ENCODE measurements at regions not wholly inside any gene's neighbourhood (a gene's known extent, or its start where the extent isn't known, plus 50 kb on each side); places are given as distances from the start of the nearest gene placed in this dataset.
A peak's percentile ranks its signal among the peaks of the same experiment; 100 is the strongest.
"Not testable (repeated sequence)": the region's sequence is repeated elsewhere in the genome, so short reads cannot be mapped to it uniquely, and the experiment has no call there.

DNA sequence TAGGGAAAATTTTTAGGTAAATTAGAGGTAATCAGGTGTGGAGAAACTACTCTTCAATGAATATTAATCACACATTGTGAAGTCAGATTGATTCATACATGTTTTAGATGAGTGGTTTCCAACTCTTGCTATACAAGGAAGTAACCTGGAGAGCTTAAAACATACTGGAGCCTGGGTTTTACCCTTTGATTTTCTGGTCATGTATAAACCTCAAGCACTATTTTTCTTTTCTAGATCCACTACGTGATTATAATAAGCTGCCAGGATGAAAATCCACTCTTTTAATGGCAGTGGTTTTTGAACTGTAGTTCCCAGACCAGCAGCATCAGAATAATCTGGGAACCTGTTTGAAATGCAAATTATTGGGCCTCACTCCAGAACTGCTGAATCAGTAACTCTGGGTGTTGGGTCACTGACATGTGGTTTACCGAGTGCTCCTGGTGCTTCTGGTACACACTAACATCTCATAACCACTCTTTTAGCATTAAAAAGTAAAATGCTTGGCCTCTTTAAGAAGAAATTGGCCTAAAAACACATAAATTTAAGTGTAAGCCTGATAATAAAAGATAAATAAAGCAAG lies 63.4 kb downstream of the DCAF12L1 start:
- DNase-seq: peak in 1 of 58 donors; percentile 1

DNA sequence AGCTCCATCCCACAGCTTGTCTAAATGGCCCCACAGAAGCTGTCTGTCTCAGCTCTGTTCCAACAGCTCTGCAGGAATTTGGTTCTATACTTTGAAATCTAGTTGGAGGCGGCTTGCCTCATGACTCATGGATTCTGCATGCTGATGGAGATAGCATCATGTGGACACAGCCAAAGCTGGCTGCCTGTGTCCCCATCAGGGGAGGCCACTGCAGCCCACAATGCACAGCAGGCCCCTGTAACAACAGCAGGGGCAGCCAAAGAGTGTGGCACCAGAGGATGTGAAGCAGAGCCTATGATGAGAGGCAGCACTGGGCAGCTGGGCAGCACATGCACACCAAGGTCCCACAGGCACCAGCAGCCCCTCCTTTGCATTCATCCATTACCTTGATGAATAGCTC lies 67.2 kb downstream of the DCAF12L1 start:
- no peak for DNase-seq

GRCh38 chrX:126481916-126482315 lies 70.7 kb downstream of the DCAF12L1 start:
- no peak for DNase-seq

DNA sequence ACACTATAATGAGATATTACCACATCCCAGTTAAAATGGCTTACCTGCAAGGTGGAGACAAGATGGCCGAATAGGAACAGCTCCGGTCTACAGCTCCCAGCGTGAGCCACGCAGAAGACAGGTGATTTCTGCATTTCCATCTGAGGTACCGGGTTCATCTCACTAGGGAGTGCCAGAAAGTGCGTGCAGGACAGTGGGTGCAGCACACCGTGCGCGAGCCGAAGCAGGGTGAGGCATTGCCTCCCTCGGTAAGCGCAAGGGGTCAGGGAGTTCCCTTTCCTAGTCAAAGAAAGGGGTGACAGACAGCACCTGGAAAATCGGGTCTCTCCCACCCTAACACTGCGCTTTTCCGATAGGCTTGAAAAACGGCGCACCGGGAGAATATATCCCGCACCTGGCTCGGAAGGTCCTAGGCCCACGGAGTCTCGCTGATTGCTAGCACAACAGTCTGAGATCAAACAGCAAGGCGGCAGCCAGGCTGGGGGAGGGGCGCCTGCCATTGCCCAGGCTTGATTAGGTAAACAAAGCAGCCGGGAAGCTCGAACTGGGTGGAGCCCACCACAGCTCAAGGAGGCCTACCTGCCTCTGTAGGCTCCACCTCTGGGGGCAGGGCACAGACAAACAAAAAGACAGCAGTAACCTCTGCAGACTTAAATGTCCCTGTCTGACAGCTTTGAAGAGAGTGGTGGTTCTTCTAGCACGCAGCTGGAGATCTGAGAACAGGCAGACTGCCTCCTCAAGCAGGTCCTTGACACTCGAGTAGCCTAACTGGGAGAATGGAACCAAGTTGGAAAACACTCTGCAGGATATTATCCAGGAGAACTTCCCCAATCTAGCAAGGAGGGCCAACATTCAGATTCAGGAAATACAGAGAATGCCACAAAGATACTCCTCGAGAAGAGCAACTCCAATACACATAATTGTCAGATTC lies 92.5 kb downstream of the DCAF12L1 start:
- not testable (repeated sequence) for DNase-seq

- no peak for DNase-seq
These were observed 96.5 kb downstream of the DCAF12L1 start for GRCh38 chrX:126456136-126456535.

- no peak for DNase-seq
These were observed 103.9 kb downstream of the DCAF12L1 start for GRCh38 chrX:126448681-126449080.
